ENCODE measurements at regions not wholly inside any gene's neighbourhood (a gene's known extent, or its start where the extent isn't known, plus 50 kb on each side); places are given as distances from the start of the nearest gene placed in this dataset.

DNA sequence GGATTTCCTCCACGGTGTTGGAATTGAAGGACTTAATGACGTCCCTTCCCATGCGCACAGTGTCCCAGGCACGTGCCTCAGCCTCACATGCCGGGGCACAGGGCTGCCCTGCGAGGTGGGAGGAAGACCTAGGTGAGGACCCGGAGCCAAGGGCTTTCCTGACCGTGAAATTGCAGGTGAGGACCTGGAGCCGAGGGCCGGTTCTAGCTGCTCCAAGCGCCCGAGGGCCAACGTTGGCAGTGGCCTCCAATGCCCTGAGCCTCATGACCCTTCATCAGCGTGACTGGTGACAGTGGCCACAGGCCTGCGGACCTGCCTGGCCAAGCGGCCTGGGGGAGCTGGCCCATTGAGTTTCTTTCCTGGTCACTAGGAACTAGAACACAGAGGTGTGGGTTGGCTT, 338.2 kb upstream of the MYT1L start:
- no peak for TF ChIP-seq CTCF (IDR thresholded peaks at IDR 0.05; ENCODE audit: low read depth, low read length, missing input control)
- TF ChIP-seq, protein P1, sequence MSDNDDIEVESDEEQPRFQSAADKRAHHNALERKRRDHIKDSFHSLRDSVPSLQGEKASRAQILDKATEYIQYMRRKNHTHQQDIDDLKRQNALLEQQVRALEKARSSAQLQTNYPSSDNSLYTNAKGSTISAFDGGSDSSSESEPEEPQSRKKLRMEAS (IDR thresholded peaks at IDR 0.05): no peak
- no peak for TF ChIP-seq SP1 (IDR thresholded peaks at IDR 0.05)
- TF ChIP-seq JUND (IDR thresholded peaks at IDR 0.05): no peak
- no peak for TF ChIP-seq FOXA1 (IDR thresholded peaks at IDR 0.05)
- TF ChIP-seq RXRA (IDR thresholded peaks at IDR 0.05): no peak
- TF ChIP-seq, protein P2, sequence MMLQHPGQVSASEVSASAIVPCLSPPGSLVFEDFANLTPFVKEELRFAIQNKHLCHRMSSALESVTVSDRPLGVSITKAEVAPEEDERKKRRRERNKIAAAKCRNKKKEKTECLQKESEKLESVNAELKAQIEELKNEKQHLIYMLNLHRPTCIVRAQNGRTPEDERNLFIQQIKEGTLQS (IDR thresholded peaks at IDR 0.05): no peak

All from liver (tissue), 3 donors.